ENCODE measurements at regions not wholly inside any gene's neighbourhood (a gene's known extent, or its start where the extent isn't known, plus 50 kb on each side); places are given as distances from the start of the nearest gene placed in this dataset.

DNA sequence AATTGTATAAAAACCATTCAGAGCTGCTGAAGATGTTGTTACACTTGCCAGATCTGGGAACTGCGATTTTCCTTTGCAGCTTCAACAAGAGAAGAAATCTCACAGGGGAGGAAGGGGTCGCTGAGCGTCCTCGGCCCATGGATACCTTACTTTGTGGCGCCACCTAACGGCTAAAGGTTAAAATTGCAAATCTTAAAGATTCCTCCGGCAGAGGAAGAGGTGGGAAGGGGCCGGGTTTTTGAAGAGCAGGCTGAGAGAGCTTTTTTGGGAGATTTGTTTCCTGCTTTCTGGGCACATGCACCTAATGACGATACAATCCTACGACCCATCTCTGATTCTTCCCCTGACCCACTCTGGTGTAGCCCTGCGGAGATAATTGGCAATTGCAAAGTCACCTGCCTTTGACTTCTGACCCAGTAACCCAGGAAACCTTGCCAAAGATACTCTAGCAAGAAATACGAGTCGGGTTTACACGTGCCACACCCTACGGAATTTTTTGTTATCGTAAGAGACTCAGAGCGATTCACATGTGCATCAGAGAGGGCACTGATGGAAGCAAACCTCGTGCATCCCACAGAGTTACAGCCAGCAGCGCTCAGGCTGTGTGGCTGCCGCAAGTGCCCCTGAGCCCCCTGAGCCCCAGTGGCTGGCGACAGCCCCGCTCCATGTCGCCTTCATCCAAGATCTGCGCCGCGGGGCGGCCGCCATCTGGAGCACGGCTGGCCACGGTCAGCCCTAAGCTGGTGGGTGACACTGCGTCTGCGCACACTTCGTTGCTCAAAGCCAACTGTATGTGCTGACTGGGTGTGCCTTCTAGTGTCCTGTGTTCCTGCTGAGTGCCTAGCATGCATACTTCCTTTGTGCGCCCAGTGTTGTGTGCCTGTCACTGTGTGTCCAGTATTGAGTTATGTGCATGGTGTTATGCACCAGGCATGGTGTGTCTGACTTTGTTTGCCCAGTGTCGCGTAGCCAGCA is 55.2 kb upstream of the CHRNA7 start:
- Histone ChIP-seq H3K36me3 (ENCODE audit: control insufficient read depth, insufficient read depth, low read length) (no peaks in the 10 kb centered on the region), H3K9me3 (ENCODE audit: control insufficient read depth, insufficient read depth, low read depth, low read length) (no peaks in the 10 kb centered on the region), H3K4me1 (ENCODE audit: control insufficient read depth, insufficient read depth, low read length) (peaks cover 25% of the 10 kb centered on the region; the same call in 1 of the 2 replicates), H3K9ac (ENCODE audit: low read length) (no peak overlapping the region), H3K27ac (ENCODE audit: low read depth, low read length) (no peak overlapping the region), H3K4me3 (ENCODE audit: low read depth, low read length) (peak overlapping the region; percentile 35), H3K27me3 (ENCODE audit: control insufficient read depth, insufficient read depth, low read length) (peaks cover 27% of the 10 kb centered on the region)

DNA sequence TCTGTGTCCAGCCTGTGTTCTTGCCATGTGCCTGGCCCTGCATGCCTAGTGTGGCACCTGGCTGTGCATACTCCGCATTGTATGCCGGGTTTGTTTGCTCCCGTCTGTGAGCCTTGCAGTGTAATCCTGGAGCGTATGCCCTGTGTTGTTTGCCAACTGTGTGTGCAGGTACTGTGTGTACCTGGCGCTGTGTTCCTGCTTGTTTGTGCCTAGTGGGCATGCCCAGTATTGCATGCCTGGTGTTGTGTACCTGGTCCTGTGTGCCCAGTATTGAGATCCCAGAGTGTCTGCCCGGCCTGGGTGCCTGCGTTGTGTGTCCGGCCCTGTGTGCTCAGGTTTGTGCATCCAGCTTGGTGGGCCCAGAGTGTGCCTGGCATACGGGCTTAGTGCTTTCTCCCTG is 54.5 kb upstream of the CHRNA7 start:
- Histone ChIP-seq H3K27me3 (ENCODE audit: control insufficient read depth, insufficient read depth, low read length) (peaks cover 27% of the 10 kb centered on the region), H3K9me3 (ENCODE audit: control insufficient read depth, insufficient read depth, low read depth, low read length) (no peaks in the 10 kb centered on the region), H3K9ac (ENCODE audit: low read length) (no peak overlapping the region), H3K4me1 (ENCODE audit: control insufficient read depth, insufficient read depth, low read length) (peaks cover 25% of the 10 kb centered on the region; the same call in 1 of the 2 replicates), H3K36me3 (ENCODE audit: control insufficient read depth, insufficient read depth, low read length) (no peaks in the 10 kb centered on the region), H3K4me3 (ENCODE audit: low read depth, low read length) (no peak overlapping the region; the same call in 1 of the 2 replicates), H3K27ac (ENCODE audit: low read depth, low read length) (no peak overlapping the region)

DNA sequence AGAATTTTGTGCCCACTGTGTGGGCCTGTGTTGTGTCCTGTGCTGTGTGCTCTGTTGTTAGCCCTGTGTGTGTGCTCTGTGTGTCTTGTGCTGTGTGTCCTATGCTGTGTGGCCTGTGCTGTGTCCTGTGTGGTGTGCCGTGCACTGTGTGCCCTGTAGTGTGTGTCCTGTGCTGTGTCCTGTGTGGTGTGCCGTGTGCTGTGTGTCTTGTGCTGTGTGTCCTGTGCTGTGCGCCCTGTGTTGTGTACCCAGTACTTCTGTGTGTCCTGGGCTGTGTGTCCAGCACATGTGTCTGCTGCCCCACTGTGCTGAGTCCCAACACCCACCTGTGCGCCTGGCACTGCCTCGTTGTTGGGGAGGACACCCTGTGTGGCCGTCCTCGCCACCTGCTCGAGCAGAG is 53.2 kb upstream of the CHRNA7 start:
- H3K9ac ChIP-seq (ENCODE audit: low read length) = no peak overlapping the region
- H3K27me3 ChIP-seq (ENCODE audit: control insufficient read depth, insufficient read depth, low read length) = peaks cover 27% of the 10 kb centered on the region
- peaks cover 25% of the 10 kb centered on the region; the same call in 1 of the 2 replicates for H3K4me1 ChIP-seq (ENCODE audit: control insufficient read depth, insufficient read depth, low read length)
- no peaks in the 10 kb centered on the region for H3K36me3 ChIP-seq (ENCODE audit: control insufficient read depth, insufficient read depth, low read length)
- H3K4me3 ChIP-seq (ENCODE audit: low read depth, low read length) = no peak overlapping the region
- H3K9me3 ChIP-seq (ENCODE audit: control insufficient read depth, insufficient read depth, low read depth, low read length) = no peaks in the 10 kb centered on the region
- no peak overlapping the region for H3K27ac ChIP-seq (ENCODE audit: low read depth, low read length)

DNA sequence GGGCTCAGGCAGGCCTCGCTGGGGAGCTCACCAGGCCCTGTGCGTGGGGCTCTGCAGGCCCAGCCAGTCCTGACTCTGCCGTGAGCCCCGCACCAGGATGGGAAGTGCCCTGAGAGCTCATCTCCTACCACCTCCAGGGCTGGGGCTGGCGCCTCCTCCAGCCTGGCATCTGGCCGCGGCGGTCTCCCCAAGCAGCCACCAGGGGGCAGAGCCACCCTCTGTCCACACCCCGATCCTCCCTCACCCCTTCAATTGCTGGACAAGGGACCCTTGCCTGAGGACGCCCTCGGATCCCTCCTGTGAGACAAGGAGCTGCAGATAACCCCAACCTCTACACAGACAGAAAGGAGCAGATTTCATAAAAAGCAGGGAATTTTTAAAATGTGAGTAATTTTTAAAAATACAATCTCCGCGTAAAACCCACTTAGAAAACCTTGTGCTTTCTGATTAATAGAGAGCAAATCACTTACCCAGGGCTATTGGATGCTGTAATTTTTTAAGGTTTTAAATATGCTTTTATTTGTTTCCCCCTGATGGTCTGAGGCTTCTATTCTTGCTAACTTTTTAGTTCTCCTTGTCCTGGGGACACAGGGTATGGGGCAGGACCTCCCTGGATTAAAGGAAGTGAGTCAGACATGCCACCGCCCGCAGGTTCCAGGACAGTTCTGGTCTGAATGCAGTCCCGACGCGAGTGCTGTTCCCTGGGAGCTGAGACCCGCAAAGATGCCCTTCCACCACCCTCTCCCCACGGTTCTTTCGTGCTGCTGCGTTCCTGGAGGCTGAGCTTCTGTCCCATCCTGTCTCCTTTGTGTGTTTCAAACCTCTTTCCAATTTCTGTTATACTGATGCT is 52.3 kb upstream of the CHRNA7 start:
- Histone ChIP-seq H3K4me3 (ENCODE audit: low read depth, low read length) (peak overlapping the region; percentile 34), H3K27me3 (ENCODE audit: control insufficient read depth, insufficient read depth, low read length) (peaks cover 27% of the 10 kb centered on the region), H3K9me3 (ENCODE audit: control insufficient read depth, insufficient read depth, low read depth, low read length) (no peaks in the 10 kb centered on the region), H3K27ac (ENCODE audit: low read depth, low read length) (no peak overlapping the region), H3K36me3 (ENCODE audit: control insufficient read depth, insufficient read depth, low read length) (no peaks in the 10 kb centered on the region), H3K9ac (ENCODE audit: low read length) (no peak overlapping the region), H3K4me1 (ENCODE audit: control insufficient read depth, insufficient read depth, low read length) (peaks cover 25% of the 10 kb centered on the region; the same call in 1 of the 2 replicates)
